Colonic mucosa (tissue), 4 donors: ENCODE measurements at regions not wholly inside any gene's neighbourhood (a gene's known extent, or its start where the extent isn't known, plus 50 kb on each side); places are given as distances from the start of the nearest gene placed in this dataset.

Source experiments
- DNase-seq: peaks from one replicate; pipeline ENCODE4 v3.0.0-alpha.2; 2020
- H3K27ac ChIP-seq: fragments of 200-600 bp; one replicate; pipeline ENCODE4 v1.8.0; 2021
- H3K27me3 ChIP-seq: fragments of 200-600 bp; one replicate; pipeline ENCODE4 v1.8.0; 2021
- H3K36me3 ChIP-seq: fragments of 200-600 bp; one replicate; pipeline ENCODE4 v1.8.0; 2021
- H3K4me1 ChIP-seq: fragments of 200-600 bp; one replicate; pipeline ENCODE4 v1.8.0; 2021; ENCODE audit warnings: mild to moderate bottlenecking
- H3K4me3 ChIP-seq: fragments of 200-600 bp; one replicate; pipeline ENCODE4 v1.8.0; 2021
- H3K9ac ChIP-seq, 2 donors: one replicate each; pipeline ENCODE4 v1.7.0; 2013; ENCODE audit warnings: control low read depth in 2 of 2, low read depth in 2 of 2, low read length in 2 of 2
- H3K9me3 ChIP-seq: fragments of 200-600 bp; one replicate; pipeline ENCODE4 v1.8.0; 2021
- intact Hi-C: fragments of 100-400 bp; cut with DNase I; formaldehyde crosslinking; loops from one replicate; pipeline ENCODE4 v1.14.1; 2022
- TF ChIP-seq, protein P1 (sequence below): fragments of 200-600 bp; IDR thresholded peaks from one replicate; pipeline ENCODE4 v1.8.0; 2022; ENCODE audit warnings: antibody characterized with exemption, mild to moderate bottlenecking
- donor health status: healthy.
- donor health status: DM: no; HTN: no; CAD: no.
- donor health status: DM: no; HTN: no; CAD: no.

- Histone ChIP-seq H3K36me3 (no peaks in the 10 kb centered on the region), H3K27ac (no peak overlapping the region), H3K4me1 (no peaks in the 10 kb centered on the region), H3K9me3 (no peaks in the 10 kb centered on the region), H3K9ac (no peak overlapping the region), H3K27me3 (no peaks in the 10 kb centered on the region), H3K4me3 (no peak overlapping the region)
- no peak for DNase-seq
- TF ChIP-seq, protein P1, sequence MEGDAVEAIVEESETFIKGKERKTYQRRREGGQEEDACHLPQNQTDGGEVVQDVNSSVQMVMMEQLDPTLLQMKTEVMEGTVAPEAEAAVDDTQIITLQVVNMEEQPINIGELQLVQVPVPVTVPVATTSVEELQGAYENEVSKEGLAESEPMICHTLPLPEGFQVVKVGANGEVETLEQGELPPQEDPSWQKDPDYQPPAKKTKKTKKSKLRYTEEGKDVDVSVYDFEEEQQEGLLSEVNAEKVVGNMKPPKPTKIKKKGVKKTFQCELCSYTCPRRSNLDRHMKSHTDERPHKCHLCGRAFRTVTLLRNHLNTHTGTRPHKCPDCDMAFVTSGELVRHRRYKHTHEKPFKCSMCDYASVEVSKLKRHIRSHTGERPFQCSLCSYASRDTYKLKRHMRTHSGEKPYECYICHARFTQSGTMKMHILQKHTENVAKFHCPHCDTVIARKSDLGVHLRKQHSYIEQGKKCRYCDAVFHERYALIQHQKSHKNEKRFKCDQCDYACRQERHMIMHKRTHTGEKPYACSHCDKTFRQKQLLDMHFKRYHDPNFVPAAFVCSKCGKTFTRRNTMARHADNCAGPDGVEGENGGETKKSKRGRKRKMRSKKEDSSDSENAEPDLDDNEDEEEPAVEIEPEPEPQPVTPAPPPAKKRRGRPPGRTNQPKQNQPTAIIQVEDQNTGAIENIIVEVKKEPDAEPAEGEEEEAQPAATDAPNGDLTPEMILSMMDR: no peak
- intact Hi-C loops: no loop called here
These were observed 128.4 kb downstream of the HAPSTR1 start for GRCh38 chr16:9219813-9220212.

- no peak for DNase-seq
- TF ChIP-seq, protein P1: peak; percentile 17
- no peaks in the 10 kb centered on the region for H3K9me3 ChIP-seq
- H3K4me1 ChIP-seq: no peaks in the 10 kb centered on the region
- no peaks in the 10 kb centered on the region for H3K27me3 ChIP-seq
- intact Hi-C loops: no loop called here
- H3K27ac ChIP-seq: no peak overlapping the region
- H3K9ac ChIP-seq: no peak overlapping the region
- no peak overlapping the region for H3K4me3 ChIP-seq
- H3K36me3 ChIP-seq: no peaks in the 10 kb centered on the region
These were observed 134.3 kb downstream of the HAPSTR1 start for GRCh38 chr16:9225527-9226316.

GRCh38 chr16:9226924-9227323 is 135.5 kb downstream of the HAPSTR1 start:
- intact Hi-C loops: no loop called here
- no peak for DNase-seq
- Histone ChIP-seq H3K27me3 (no peaks in the 10 kb centered on the region), H3K9me3 (no peaks in the 10 kb centered on the region), H3K36me3 (no peaks in the 10 kb centered on the region), H3K4me3 (no peak overlapping the region), H3K9ac (no peak overlapping the region), H3K27ac (no peak overlapping the region), H3K4me1 (no peaks in the 10 kb centered on the region)
- TF ChIP-seq, protein P1: no peak

DNA sequence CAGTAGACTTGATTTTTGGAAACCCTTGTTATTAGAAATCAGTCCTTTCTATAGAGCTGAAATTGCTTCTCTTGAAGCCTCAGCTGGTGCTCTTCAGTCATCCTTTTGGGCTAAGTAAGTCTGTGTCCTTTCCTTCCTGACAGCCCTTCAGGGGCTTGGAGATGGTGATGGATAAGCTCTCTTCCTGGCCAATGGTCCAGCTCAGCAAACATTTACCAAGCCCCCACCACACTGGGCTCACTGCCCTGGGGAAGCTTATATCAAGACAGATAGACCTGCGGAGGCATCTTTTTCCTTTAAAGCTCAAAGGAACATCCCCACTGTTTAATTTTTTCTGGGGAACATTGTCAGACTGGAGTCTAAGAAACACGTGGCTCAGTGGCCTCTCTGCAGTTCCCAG is 139.6 kb downstream of the HAPSTR1 start:
- no peak overlapping the region for H3K4me3 ChIP-seq
- no peak overlapping the region for H3K9ac ChIP-seq
- no peak overlapping the region for H3K27ac ChIP-seq
- TF ChIP-seq, protein P1: no peak
- DNase-seq: no peak
- H3K36me3 ChIP-seq: no peaks in the 10 kb centered on the region
- H3K27me3 ChIP-seq: no peaks in the 10 kb centered on the region
- intact Hi-C loops: no loop called here
- no peaks in the 10 kb centered on the region for H3K4me1 ChIP-seq
- H3K9me3 ChIP-seq: no peaks in the 10 kb centered on the region

- no peak for DNase-seq
- Histone ChIP-seq H3K9ac (no peak overlapping the region), H3K27ac (no peak overlapping the region), H3K27me3 (no peaks in the 10 kb centered on the region), H3K4me3 (no peak overlapping the region), H3K4me1 (no peaks in the 10 kb centered on the region), H3K36me3 (no peaks in the 10 kb centered on the region), H3K9me3 (no peaks in the 10 kb centered on the region)
- TF ChIP-seq, protein P1: no peak
- intact Hi-C loops: no loop called here
These were observed 140.8 kb downstream of the HAPSTR1 start for GRCh38 chr16:9232102-9232770.
